Esophagus muscularis mucosa (tissue), 4 donors: ENCODE measurements at regions not wholly inside any gene's neighbourhood (a gene's known extent, or its start where the extent isn't known, plus 50 kb on each side); places are given as distances from the start of the nearest gene placed in this dataset.

Experiments used
- CTCF ChIP-seq, 3 experiments: fragments of 200-600 bp in 2 of 3; fragments of 450-650 bp in 1 of 3; sonication (generic) in 2 of 3; IDR thresholded peaks; one replicate each; pipeline ENCODE4 v1.5.1; 2017 to 2019; ENCODE audit warnings: antibody characterized with exemption in 3 of 3, mild to moderate bottlenecking in 2 of 3, moderate library complexity in 1 of 3
- EP300 ChIP-seq: sonication (generic); formaldehyde crosslinking; IDR thresholded peaks from one replicate; pipeline ENCODE4 v1.6.1; 2017; ENCODE audit warnings: antibody characterized with exemption
- POLR2A ChIP-seq: fragments of 450-650 bp; IDR thresholded peaks from one replicate; pipeline ENCODE4 v1.6.1; 2017; ENCODE audit warnings: antibody characterized with exemption, moderate library complexity, mild to moderate bottlenecking, low read depth
- POLR2AphosphoS5 ChIP-seq, 2 donors: sonication (generic); formaldehyde crosslinking; IDR thresholded peaks; one replicate each; pipeline ENCODE4 v1.6.1; 2017; ENCODE audit warnings: antibody characterized with exemption in 2 of 2

GRCh38 chr7:19620470-19620869, 88.4 kb downstream of the POLR1F start:
- TF ChIP-seq CTCF (IDR thresholded peaks at IDR 0.05) (no peak), POLR2AphosphoS5 (IDR thresholded peaks at IDR 0.05) (no peak), POLR2A (no peak), EP300 (no peak)
